DOHH2 (cell line): ENCODE measurements at regions not wholly inside any gene's neighbourhood (a gene's known extent, or its start where the extent isn't known, plus 50 kb on each side); places are given as distances from the start of the nearest gene placed in this dataset.
"Not testable (repeated sequence)": the region's sequence is repeated elsewhere in the genome, so short reads cannot be mapped to it uniquely, and the experiment has no call there.

Experiments
- H3F3A ChIP-seq: fragments of 200-600 bp; sonication (generic), shearing (Covaris generic); 2 replicates; pipeline ENCODE4 v1.6.0; 2016; ENCODE audit warnings: antibody characterized with exemption, mild to moderate bottlenecking; ENCODE audit not compliant: control insufficient read depth, insufficient read depth
- H3K27ac ChIP-seq: fragments of 200-600 bp; sonication (generic); 2 replicates; pipeline ENCODE4 v1.5.1; 2014; ENCODE audit warnings: low read depth, mild to moderate bottlenecking, low read length, moderate library complexity
- H3K27me3 ChIP-seq: fragments of 200-600 bp; sonication (generic); 2 replicates; pipeline ENCODE4 v1.6.1; 2014; ENCODE audit warnings: mild to moderate bottlenecking, low read length, mixed read lengths; ENCODE audit not compliant: control insufficient read depth
- H3K36me3 ChIP-seq: fragments of 200-600 bp; sonication (generic); 2 replicates; pipeline ENCODE4 v1.6.1; 2014; ENCODE audit warnings: mild to moderate bottlenecking, low read length, moderate library complexity, mixed read lengths; ENCODE audit not compliant: control insufficient read depth
- H3K4me1 ChIP-seq: fragments of 200-600 bp; sonication (generic); 2 replicates; pipeline ENCODE4 v1.6.1; 2014; ENCODE audit warnings: mild to moderate bottlenecking, low read length, mixed read lengths; ENCODE audit not compliant: control insufficient read depth
- H3K4me2 ChIP-seq: fragments of 200-600 bp; sonication (generic); 2 replicates; pipeline ENCODE4 v1.6.0; 2014; ENCODE audit warnings: mild to moderate bottlenecking, low read length, moderate library complexity
- H3K4me3 ChIP-seq: fragments of 200-600 bp; sonication (generic); 2 replicates; pipeline ENCODE4 v1.5.1; 2014; ENCODE audit warnings: mild to moderate bottlenecking, low read length, mixed read lengths
- H3K79me2 ChIP-seq: fragments of 200-600 bp; sonication (generic); 2 replicates; pipeline ENCODE4 v1.6.1; 2014; ENCODE audit warnings: mild to moderate bottlenecking, low read length, mixed read lengths; ENCODE audit not compliant: control insufficient read depth
- H3K9me2 ChIP-seq: fragments of 200-600 bp; sonication (generic); replicated peaks from 2 replicates; pipeline ENCODE4 v1.6.1; 2014; ENCODE audit warnings: mild to moderate bottlenecking, low read length, mixed read lengths; ENCODE audit not compliant: control insufficient read depth
- H3K9me3 ChIP-seq: fragments of 200-600 bp; sonication (generic); 2 replicates; pipeline ENCODE4 v1.6.1; 2014; ENCODE audit warnings: antibody characterized with exemption, low read length, mixed read lengths; ENCODE audit not compliant: control insufficient read depth, insufficient read depth
- H4K20me1 ChIP-seq: fragments of 200-600 bp; sonication (generic); 2 replicates; pipeline ENCODE4 v1.6.0; 2014; ENCODE audit warnings: low read depth, mild to moderate bottlenecking, antibody characterized with exemption, low read length, moderate library complexity; ENCODE audit not compliant: control insufficient read depth, insufficient read depth
- EZH2phosphoT487 ChIP-seq: fragments of 200-600 bp; sonication (generic); IDR thresholded peaks from 2 replicates; pipeline ENCODE4 v1.6.1; 2017; ENCODE audit warnings: borderline replicate concordance, mild to moderate bottlenecking, antibody characterized with exemption, low read length, moderate library complexity, mixed read lengths
- TF ChIP-seq, protein P1 (sequence below): fragments of 200-600 bp; sonication (generic); IDR thresholded peaks from one replicate; pipeline ENCODE4 v1.5.1; 2014; ENCODE audit warnings: antibody characterized with exemption, mild to moderate bottlenecking, low read depth, low read length; ENCODE audit not compliant: poor library complexity, severe bottlenecking

DNA sequence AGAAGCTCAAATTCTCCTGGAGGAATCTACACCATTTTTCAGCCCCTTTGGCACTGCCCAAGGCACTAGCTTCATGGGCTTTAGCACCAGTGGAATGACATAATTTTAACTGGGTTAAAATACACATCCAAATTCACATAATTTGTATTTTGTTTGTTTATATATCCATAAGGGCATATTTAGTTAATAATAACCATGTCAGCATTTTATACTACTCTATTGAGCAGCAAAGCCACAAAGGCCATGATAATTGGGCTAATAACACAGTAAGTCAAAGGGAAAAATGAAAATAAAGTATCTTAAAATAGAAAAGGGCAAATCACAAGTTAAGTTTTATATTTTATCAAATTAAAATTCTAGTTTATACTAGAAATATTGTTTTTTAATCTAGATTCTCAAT lies 262.7 kb upstream of the TACR3 start:
- H3K4me1 ChIP-seq = no peaks in the 10 kb centered on the region
- H3K27ac ChIP-seq = no peak overlapping the region
- H3K79me2 ChIP-seq = no peaks in the 10 kb centered on the region
- H3K9me2 ChIP-seq = no peaks in the 10 kb centered on the region; the same call in 1 of the 2 replicates
- H3K9me3 ChIP-seq = no peaks in the 10 kb centered on the region
- no peaks in the 10 kb centered on the region for H4K20me1 ChIP-seq
- H3K4me3 ChIP-seq = no peak overlapping the region
- no peak overlapping the region for H3K4me2 ChIP-seq
- TF ChIP-seq, protein P1, sequence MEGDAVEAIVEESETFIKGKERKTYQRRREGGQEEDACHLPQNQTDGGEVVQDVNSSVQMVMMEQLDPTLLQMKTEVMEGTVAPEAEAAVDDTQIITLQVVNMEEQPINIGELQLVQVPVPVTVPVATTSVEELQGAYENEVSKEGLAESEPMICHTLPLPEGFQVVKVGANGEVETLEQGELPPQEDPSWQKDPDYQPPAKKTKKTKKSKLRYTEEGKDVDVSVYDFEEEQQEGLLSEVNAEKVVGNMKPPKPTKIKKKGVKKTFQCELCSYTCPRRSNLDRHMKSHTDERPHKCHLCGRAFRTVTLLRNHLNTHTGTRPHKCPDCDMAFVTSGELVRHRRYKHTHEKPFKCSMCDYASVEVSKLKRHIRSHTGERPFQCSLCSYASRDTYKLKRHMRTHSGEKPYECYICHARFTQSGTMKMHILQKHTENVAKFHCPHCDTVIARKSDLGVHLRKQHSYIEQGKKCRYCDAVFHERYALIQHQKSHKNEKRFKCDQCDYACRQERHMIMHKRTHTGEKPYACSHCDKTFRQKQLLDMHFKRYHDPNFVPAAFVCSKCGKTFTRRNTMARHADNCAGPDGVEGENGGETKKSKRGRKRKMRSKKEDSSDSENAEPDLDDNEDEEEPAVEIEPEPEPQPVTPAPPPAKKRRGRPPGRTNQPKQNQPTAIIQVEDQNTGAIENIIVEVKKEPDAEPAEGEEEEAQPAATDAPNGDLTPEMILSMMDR = no peak
- TF ChIP-seq EZH2phosphoT487 = no peak
- H3K27me3 ChIP-seq = no peaks in the 10 kb centered on the region
- H3K36me3 ChIP-seq = no peaks in the 10 kb centered on the region
- H3F3A ChIP-seq = no peaks in the 10 kb centered on the region

DNA sequence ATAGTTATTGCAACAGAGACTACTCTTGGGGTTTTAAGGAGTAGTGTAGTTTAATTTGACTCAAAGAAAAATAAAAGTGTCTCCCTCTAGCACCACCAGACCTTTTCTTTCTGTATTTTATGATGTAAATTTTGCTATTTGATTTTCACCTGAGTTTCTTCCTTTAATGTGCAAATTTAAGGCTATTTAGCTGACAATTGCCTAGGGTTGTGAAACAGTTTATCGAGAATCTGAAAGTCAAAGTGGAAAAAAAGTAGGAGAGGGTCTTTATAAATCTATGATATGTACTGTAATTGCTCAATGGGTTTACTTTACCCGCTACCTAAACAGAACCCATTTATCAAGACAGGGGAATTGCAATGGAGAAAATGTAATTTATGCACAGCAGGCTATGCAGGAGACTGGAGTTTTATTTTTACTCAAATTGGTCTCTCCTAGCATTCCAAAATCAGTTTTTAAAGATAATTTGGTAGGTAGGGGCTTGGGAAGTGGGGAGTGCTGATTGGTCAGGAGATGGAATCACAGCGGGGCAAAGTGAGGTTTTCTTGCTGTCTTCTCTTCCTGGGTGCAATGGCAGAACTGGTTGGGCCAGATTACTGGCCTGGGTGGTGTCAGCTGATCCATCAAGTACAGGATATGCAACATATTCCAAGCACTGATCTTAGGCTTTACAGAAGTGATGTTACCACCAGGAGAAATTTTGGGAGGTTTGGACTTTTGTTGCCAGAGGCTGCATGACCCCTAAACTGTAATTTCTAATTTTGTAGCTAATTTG lies 228.6 kb upstream of the TACR3 start:
- H3K9me3 ChIP-seq = no peaks in the 10 kb centered on the region
- no peaks in the 10 kb centered on the region for H3K36me3 ChIP-seq
- no peak overlapping the region for H3K4me2 ChIP-seq
- TF ChIP-seq, protein P1 = no peak
- no peak for TF ChIP-seq EZH2phosphoT487
- H3K4me1 ChIP-seq = no peaks in the 10 kb centered on the region
- H3K79me2 ChIP-seq = no peaks in the 10 kb centered on the region
- H3K27ac ChIP-seq = no peak overlapping the region
- H3K4me3 ChIP-seq = no peak overlapping the region
- H3F3A ChIP-seq = no peaks in the 10 kb centered on the region
- no peaks in the 10 kb centered on the region for H4K20me1 ChIP-seq
- H3K27me3 ChIP-seq = no peaks in the 10 kb centered on the region
- no peaks in the 10 kb centered on the region for H3K9me2 ChIP-seq

DNA sequence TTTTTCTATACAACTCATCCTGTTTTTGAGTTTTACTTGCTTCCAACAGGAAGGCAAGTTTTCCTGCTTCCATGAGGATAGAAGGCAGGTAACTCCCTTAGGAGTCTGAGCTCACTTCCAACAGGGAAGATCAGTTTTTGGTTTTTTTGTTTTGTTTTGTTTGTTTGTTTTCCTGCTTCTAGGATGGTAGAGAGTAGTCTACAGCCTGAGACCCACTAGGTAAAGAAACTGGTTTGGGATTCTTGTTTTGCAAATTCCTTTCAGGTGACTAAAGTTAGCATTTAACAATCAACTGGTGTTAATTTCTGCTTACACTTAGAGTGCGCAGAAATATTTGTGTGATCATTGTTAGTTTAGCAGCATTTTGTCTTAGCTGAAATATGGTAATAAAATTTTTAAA lies 227.8 kb upstream of the TACR3 start:
- H3K9me2 ChIP-seq = no peaks in the 10 kb centered on the region
- H3K4me2 ChIP-seq = no peak overlapping the region
- TF ChIP-seq EZH2phosphoT487 = no peak
- TF ChIP-seq, protein P1 = no peak
- no peaks in the 10 kb centered on the region for H4K20me1 ChIP-seq
- H3F3A ChIP-seq = no peaks in the 10 kb centered on the region
- H3K27me3 ChIP-seq = no peaks in the 10 kb centered on the region
- H3K9me3 ChIP-seq = no peaks in the 10 kb centered on the region
- no peaks in the 10 kb centered on the region for H3K79me2 ChIP-seq
- H3K27ac ChIP-seq = no peak overlapping the region
- no peaks in the 10 kb centered on the region for H3K4me1 ChIP-seq
- no peak overlapping the region for H3K4me3 ChIP-seq
- no peaks in the 10 kb centered on the region for H3K36me3 ChIP-seq

DNA sequence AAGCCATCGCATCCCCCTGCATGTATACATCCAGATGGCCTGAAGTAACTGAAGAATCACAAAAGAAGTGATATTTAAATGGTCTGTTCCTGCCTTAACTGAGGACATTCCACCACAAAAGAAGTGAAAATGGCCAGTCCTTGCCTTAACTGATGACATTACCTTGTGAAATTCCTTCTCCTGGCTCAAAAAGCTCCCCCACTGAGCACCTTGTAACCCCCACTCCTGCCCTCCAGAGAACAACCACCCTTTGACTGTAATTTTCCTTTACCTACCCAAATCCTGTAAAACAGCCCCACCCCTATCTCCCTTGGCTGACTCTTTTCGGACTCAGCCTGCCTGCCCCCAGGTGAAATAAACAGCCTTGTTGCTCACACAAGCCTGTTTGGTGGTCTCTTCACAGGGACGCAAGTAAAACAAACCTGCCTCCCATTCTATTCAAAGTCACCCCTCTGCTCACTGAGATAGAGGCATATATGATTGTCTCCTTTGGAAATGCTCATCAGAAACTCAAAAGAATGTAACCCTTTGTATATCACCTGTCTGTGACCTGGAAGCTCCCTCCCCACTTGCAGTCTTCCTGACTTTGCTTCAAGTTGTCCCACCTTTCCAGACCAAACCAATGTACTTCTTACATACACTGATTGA lies 227.0 kb upstream of the TACR3 start:
- H3K79me2 ChIP-seq, H3K4me2 ChIP-seq, H3F3A ChIP-seq, H3K4me3 ChIP-seq, H3K4me1 ChIP-seq, H3K27ac ChIP-seq, H3K9me3 ChIP-seq, H4K20me1 ChIP-seq, H3K36me3 ChIP-seq, H3K27me3 ChIP-seq, H3K9me2 ChIP-seq: not testable (repeated sequence)
